ENCODE measurements at regions not wholly inside any gene's neighbourhood (a gene's known extent, or its start where the extent isn't known, plus 50 kb on each side); places are given as distances from the start of the nearest gene placed in this dataset.
"Not testable (repeated sequence)": the region's sequence is repeated elsewhere in the genome, so short reads cannot be mapped to it uniquely, and the experiment has no call there.

DNA sequence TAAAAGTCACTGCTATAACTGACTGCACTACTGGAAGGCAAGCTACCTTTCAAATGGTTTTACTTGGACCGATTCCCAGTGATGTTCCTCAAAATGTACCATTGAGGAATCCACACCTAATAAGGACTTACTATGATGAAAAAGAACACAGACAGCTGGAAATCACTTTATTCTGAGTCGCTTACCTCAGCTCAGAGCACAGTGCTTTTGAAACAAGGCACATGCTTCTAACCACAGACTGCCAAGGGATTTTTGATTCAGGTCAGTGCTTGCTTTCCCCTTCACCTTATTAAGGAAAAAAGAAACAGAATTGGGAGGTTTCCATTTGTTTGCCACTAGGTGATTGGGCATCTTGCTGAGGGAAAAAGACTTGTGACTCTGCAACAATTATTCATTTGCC is 707.5 kb upstream of the FSHR start:
- no peak for DNase-seq

DNA sequence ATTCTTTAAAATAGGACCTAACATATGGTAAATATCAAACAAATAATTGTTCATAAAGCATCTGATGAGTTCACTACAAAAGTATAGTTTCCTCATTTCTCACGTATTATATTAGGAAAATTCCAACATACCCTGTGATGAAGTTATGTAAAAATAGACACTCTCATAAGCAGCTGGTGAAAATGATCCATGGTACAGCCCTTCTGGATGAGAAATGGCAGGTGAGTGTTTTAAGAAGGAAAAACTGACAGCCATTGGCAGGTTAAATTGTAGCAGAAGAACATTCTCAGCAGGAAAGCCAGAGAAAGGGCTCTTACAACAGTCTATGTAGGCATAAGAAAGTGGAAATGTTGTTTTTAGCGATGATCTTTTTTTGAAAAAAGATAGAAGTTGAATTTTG is 706.5 kb upstream of the FSHR start:
- DNase-seq, result no peak

DNA sequence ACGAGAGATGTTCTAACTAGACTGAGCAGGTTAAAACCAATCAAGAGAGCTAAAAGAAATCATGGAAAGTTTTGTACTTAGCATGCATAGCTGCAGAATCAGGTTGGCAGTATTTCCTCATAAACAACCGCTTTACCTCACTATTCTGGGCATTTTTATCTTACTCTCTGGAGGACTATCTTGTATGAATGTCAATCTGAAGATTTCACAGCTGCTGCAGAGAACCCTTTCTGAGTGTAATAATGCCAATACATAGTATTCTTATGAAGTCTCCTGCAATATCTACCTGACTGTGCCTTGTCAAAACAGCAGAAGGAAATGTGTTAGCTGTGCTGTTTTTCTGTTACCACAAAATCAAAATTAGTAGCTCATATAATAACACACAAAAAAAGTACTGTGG is 705.9 kb upstream of the FSHR start:
- no peak for DNase-seq

DNA sequence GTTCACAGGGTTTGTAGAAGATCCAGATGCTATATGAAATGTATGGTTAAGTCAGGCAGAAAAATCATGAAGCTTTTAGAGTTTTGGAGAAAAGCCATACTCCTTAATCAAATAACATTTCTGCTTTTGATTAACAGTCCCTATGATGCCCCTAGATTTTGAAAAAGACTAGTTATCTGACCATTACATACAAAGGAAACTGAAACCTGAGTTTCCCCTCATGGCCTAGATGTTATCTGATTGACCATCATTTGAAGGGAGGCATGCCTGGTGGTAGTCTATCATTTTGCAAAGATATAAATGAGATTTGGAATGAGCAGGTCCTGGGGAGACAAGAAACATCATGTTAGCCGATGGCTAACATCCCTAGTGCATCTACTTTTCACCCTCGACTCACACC is 704.3 kb upstream of the FSHR start:
- DNase-seq, result no peak

DNA sequence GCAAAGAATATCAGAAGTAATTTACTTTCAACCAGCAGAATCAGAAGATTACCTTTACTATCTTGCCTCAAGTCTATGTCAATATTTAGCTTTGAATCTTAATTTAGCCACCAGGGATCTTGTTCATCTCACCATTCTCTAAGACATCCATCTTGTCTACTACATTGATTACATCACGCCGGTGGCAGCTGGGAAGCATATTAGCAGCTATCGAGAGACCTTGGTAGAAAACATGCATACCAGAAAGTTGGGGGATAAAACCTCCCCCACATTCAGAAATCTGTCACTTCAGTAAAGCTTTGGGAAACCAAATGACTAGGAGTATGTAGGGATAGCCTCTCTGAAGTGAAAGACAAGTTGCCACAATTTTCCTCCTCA is 703.8 kb upstream of the FSHR start:
- DNase-seq, result no peak

DNA sequence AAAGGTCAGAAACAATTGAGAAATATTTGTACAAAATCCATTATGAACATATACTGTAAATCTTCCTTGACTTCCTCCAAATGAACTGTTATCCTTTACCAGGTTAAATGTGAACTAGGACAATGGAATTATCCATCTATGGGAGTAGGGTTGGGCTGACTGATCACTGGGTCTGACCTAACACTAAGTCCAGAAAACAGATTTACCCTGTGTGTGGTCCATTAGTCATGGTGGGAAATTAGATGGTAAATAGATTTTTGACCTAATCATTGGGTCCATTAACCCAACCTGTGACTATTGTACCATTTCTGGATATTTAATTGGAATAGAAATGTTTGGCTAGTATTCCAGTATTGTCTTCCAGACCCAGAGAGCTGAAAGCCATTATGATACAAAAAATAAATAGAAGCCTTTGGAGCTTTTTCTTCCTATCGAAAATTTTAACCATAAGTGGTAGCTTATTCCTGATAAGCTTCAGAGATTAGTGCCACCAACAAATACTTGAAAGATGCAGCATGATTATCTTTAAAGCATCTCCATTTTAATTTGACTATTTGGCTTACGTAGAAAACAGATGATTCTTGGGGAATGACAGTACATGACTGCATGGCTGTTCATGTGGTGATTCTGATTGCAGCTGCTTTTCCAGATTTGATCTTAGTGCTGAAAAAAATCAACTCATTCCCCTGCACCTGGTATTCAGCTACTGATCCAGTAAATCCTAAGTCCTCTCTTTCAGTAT is 703.2 kb upstream of the FSHR start:
- no peak for DNase-seq

DNA sequence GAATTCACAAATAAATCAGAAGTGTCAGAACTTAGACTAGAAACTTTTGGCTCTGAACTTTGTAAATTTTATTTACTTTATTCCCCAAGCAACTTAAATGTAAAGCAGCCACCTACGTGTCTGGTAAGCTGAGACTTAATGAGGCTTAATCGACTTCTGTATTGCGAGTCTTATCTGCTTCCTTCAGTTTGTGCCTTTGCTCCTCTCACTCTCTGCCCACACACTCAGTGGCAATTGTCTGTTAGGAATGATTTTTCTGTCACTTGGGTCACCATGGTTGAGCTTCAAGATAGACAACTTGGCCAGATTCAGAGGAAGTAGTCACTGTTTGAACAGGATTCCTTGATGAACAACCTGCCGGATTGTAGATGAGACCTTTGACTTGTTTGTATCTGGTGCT is 691.4 kb upstream of the FSHR start:
- peak; percentile 4 for DNase-seq

DNA sequence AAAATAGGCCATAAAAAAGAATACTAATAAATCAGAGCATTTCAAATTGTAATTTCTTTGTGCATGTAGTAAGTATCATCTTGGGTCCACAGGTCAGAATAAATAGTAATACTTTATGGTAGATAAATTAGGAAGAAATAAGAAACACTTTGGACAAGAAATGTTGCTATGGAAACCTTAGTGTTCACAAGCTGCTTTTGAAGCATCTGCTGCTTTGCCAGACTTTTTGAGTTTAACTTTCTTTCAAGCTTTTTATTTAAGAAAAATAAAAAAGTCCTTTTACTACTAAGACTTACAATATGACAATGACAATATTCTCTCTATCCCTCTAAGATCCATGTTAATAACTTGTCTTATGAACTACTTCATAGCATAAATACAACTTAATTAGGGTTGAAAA is 690.7 kb upstream of the FSHR start:
- DNase-seq, result no peak

DNA sequence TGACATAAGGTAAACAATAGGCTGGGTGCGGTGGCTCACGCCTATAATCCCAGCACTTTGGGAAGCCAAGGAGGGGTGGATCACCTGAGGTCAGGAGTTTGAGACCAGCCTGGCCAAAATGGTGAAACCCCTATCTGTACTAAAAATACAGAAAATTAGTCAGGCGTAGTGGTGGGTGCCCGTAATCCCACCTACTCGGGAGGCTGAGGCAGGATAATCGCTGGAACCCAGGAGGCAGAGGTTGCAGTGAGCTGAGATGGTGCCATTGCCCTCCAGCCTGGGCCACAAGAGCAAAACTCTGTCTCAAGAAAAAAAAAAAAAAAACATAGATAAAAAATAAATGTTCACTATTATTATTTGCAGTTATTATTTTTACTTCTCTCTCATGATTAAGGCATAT is 689.8 kb upstream of the FSHR start:
- DNase-seq, result not testable (repeated sequence)

DNA sequence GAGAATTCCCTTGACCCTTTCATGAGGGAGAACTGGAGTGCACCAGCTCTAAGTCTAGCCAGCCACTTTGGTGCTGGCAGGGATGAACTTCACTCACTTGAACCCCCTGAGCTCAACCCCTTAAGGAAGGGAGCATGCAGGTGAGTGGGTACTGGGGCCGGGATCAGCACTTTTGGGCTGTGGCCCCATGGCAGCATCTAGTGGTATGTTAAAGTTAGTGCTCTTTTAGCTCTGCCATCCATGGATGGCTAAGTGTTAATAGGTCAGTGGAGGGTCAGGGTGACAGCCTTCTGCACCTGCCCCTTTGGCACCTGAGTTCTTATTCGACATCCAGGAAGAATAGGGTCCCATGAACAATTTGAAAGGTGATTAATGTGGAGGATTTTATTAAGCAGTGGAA is 689.0 kb upstream of the FSHR start:
- no peak for DNase-seq

DNA sequence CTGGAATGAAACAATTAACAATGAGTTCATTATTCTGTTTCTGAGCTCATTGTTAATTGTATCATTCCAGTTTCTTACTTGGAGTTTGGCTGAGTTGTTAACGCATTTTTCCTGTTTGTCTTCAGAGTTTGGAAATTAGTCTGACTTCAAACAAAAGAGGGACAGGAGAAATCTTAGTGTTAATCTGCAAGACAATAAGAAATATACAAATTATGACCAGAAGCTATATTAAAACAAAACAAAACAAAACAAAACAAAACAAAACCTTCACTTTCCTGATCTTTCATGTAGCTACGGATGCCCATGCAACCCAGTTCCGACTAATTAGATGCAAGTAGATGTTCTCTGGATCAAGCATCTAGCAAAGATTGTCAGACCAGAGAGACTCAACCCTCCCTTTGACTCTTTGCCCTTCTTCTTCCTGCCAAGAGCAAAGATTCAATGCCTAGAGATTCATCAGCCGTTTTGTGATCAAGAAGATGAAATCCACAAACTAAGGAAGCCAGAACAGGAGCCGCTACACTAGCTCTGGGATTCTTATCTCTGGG is 686.2 kb upstream of the FSHR start:
- DNase-seq, result no peak

DNA sequence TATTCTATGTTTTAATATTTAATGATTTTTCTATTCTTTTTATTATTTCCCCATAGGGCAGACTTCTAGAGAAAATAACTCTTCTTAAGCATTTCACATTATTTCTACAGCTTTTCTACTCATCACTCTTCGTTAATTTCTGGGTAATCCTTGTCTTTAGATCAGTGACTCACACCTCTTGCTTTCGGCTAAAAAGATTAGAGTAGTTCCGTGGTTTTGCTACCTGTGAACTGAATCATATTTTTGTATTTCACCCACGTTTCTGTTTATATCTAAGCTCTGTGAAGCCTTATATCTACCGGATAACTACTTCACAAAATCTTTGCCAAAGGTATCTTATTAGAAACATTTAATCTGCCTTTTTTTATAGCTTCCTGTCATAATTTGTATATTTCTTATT is 685.5 kb upstream of the FSHR start:
- no peak for DNase-seq

DNA sequence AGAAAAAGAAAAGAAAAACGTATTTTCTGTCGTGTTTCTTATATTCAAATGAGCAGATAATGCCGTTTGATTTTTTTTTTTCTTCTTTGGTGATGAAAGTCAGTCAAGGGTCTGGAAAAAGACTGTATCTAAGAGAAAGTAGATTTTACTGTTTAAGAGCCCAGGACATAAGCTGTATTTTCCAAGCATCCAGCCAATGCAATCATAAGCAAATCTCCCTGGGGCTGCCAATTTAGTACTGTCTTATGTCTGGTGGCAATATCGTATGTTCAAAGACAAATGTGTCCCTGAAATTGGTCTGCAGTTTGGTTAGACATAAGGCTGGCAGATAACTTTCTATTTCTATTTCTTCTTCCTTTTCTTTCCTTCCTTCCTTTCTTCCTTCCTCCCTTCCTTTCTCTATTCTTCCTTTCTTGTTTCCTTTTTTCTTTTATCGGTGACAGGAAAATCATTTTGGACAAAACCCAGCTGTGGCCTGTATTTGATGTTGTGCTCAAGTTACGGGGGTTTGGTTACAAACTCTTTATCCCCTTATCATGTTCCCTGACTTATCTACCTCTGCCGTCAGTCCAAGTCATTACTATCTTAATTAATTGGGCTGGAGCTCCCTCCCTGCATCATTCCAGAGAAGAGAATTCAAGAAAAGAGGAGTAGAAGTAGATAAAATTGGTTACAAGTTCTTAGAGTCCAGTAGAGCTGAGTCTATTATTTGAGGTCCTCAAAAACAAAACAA is 683.4 kb upstream of the FSHR start:
- DNase-seq, result no peak

DNA sequence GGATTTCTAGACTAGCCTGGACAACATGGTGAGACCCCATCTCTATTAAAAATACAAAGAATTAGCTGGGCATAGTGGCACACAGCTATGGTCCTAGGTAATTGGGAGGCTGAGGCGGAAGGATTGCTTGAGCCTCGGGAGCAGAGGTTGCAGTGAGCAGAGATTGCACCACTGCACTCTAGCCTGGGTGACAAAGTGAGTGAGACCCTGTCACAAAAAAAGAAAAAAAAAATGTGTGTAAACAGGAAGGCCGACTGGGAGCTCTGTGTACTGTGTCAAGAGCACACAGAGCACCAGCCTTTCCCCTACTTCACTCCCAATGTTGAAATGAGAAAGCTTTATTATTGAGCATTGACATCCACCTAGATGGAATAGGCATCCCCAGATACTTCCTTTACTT is 681.7 kb upstream of the FSHR start:
- no peak for DNase-seq

DNA sequence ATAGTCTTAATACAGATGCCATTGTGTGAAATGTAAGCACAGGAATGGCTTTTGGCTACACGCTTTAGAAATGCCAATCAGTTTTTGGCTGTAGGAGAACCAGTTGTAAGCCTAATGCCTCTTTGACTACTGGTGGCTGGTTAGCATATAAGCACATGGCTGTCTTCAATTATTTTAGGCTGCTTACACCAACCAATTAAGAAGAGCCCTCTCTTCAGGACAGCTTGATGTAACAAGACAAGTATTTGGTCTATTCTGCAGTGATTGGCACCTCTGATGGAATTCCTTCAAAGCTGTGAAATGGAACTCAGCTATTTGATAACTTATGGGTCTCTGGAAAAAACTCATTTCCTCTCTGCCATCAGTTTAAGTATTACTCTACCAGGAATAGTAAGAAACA is 680.1 kb upstream of the FSHR start:
- DNase-seq, result no peak

DNA sequence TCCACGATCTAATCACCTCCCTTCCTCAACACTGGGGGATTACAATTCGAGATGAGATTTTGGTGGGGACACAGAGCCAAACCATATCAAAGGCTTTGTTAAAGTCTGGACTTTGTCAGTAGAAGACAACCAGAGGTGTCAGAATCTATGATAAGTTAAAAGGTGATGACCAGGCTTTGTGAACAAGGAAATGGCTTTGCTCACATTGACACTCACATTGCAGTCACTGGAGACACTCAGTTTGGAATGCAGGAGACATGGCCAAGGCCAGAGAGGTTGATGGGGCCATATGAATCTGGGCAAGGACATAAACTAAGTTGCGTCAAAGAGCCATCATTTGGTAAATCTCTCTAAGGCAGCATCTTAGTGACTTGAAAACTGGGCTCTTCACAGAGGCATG is 678.2 kb upstream of the FSHR start:
- DNase-seq, result no peak

DNA sequence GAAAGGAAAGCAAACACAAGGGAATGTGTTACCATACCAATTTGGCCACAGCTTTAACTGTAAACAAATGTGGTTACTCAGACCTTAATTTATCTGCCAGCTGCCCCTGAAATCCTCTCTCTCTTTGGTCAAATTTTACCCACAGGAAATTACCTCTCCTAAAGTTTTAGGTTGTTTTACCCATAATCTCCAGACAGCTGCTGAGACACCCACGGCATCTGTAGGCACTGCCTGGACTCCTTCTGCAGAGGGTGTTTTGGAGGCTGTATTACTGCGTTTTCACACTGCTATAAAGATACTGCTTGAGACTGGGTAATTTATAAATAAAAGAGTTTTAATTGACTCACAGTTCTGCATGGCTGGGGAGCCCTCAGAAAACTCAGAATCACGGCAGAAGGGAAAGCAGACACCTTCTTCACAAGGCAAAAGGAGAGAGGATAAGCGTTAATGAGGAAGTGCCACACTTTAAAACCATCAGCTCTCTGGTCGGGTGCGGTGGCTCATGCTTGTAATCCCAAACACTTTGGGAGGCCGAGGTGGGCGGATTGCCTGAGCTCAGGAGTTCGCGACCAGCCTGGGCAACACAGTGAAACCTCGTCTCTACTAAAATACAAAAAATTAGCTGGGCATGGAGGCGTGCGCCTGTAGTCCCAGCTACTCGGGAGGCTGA is 677.5 kb upstream of the FSHR start:
- DNase-seq, result peak; percentile 2

DNA sequence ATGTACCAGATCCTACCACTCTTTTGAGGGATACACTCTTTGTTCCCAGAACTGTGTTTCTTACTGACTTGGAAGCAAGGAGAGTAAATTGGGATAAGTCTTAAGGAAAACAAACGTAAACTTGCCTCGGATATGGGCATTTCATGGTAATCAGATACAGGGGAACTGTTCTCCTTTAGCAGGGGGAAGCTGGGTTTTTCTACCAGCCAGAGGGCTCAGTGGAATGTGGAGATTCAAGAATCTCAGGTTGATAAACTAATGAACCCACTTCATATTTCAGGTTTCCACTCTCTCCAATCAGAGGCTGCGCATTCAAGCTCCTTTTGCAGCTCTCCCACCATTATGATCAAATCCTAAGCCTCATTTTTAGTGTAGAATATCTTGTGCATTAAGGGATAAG is 676.5 kb upstream of the FSHR start:
- no peak for DNase-seq

DNA sequence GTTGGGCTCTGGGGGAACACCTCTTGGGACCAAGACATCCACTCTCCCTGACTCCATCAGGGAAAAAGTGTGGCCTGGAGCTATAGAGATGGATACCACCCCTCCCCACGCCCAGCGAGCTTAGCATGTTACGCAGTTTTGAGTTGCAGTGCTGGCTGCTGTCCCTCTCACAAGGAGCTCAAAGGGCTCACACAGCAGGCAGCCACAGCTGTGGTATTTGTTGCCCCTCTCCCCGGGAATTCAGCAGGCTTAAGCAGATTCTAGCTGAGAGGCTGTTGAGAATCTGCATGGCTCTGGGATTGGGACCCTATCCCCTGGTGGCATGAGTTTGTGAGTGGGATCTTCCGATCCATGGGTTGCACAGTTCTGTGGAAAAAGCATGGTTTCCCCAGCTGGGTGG is 673.1 kb upstream of the FSHR start:
- no peak for DNase-seq

DNA sequence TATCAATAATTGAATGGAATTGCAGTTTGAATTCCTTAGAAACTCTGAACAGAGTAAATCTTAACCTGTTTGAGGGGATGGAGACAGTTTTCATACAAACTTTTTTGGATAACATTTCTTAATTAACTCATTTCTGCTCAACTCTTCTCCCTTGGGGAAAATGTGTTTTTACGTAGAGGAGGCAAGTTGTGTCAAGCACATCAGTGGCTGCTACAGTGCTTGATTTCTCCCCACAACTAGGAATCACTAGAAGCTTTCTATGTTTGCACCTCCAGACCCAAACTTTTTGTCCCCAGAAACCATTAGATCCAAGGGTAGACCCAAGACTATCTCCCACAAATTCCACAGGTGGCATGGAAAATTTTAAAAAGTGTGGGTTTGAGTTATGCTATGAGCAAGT is 658.9 kb upstream of the FSHR start:
- DNase-seq, result no peak

DNA sequence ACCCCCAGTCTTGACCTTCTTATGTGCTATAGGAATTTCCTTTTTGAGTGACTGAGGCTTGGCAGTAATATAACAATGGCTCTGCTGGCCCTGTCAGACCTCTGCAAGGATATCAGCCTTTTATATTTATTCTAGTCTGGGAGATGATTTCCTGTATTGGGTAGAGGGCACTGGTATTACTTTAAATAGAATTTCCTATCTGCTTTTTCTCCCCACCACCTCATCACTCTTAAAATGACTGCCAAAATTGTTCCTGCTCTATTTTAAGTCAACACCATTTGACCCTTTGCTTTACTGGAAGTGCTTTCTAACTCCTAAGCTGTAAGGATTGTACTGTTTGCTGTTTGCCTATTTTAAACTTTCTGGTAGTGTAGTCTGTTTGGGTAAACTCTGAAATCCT is 658.4 kb upstream of the FSHR start:
- DNase-seq, result no peak

DNA sequence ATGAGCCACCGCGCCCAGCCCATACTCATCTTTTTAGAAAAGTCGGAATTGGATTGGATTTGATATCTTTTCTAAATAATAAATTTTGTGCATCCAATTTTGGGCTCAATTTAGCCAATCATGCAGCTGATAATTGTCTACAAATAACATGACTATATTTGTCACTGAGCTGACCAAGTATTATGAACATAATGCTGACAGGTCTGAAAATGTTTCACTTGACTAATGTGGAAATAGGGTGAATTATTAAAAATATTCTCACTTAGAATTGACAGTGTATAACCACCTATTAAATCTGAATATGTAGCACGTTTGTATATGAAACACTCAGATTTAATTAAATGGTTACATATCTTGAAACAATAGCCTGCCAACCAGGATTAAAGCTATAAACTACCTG is 657.2 kb upstream of the FSHR start:
- no peak for DNase-seq

DNA sequence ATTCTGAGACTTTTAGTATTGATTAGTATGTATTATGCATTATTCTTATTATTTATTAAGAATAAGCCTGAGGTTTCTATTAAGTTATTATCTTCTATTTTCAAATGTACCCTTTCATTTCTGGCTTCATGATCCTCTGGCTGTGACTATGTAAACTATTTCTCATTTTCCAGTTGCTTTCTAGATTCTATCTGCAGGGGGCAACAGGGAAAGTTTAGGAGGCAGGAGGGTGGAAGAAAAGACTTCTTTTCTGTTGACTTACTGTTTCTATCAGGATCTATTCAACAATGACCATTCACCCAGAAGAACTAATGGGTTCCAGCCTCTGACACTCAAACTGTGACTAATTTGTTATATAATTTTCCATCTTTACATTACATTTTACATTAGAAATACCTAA is 653.4 kb upstream of the FSHR start:
- DNase-seq, result no peak

DNA sequence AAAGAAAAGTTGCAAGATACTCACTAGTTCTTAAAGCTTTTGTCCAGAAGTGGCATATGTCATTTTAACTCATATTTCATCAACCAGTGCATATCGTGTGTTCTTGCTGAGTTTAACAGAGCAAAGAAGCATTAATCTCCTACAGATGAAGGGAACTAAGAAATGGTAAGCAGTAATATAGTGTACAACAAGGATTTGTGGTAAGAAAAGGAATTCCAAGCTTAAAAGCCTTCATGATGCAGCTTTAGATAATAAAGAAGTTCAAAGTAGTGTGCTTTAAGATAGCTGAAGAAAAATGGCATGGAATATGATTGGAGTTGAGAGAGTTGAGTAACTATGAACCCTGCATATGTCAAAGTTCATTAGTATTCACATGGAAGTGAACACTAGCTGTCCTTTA is 649.8 kb upstream of the FSHR start:
- DNase-seq, result no peak
